ENCODE measurements at regions not wholly inside any gene's neighbourhood (a gene's known extent, or its start where the extent isn't known, plus 50 kb on each side); places are given as distances from the start of the nearest gene placed in this dataset.

DNA sequence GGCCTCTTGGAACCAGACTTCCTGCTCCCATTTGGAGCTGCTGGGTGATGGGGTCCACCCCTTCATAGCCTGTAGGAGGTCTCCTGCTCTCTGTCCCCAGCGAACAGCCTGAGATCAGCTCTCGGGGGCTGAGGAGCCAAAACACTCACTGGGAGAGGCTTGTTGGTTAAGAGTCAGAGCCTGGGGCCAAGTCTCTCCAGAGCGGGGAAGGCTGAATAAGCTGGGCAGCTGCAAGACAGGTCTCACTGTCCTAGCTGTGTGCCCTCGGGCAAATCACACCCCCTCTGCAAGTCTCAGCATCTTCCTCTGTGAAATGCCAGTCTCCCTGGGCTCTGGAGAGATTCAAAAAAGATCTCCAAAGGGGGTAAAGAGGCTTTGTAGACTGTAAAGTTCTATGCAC, 174.6 kb downstream of the WSCD1 start:
- no peaks in the 10 kb centered on the region for H3K4me1 ChIP-seq
- no peak for TF ChIP-seq Cebpa-rat (IDR thresholded peaks at IDR 0.05)
- no peak overlapping the region for H3K4me3 ChIP-seq
- H3K27me3 ChIP-seq: no peaks in the 10 kb centered on the region
- no peak overlapping the region for H3K9ac ChIP-seq
- H3K27ac ChIP-seq: no peak overlapping the region
- no peaks in the 10 kb centered on the region for H4K20me1 ChIP-seq
- H3K4me2 ChIP-seq: no peak overlapping the region
- H3K36me3 ChIP-seq: no peaks in the 10 kb centered on the region
- no peaks in the 10 kb centered on the region for H3K9me3 ChIP-seq

GRCh38 chr17:6244253-6244652, 174.1 kb downstream of the WSCD1 start:
- Histone ChIP-seq H3K9ac (no peak overlapping the region), H3K4me1 (no peaks in the 10 kb centered on the region), H3K4me2 (no peak overlapping the region), H3K27ac (no peak overlapping the region), H3K36me3 (no peaks in the 10 kb centered on the region), H3K4me3 (no peak overlapping the region), H4K20me1 (no peaks in the 10 kb centered on the region), H3K9me3 (no peaks in the 10 kb centered on the region), H3K27me3 (no peaks in the 10 kb centered on the region)
- TF ChIP-seq Cebpa-rat (IDR thresholded peaks at IDR 0.05): no peak

GRCh38 chr17:6243186-6243585, 173.0 kb downstream of the WSCD1 start:
- no peak overlapping the region for H3K27ac ChIP-seq
- H3K27me3 ChIP-seq: no peaks in the 10 kb centered on the region
- no peak overlapping the region for H3K9ac ChIP-seq
- no peaks in the 10 kb centered on the region for H3K36me3 ChIP-seq
- no peak overlapping the region for H3K4me3 ChIP-seq
- no peaks in the 10 kb centered on the region for H3K4me1 ChIP-seq
- no peaks in the 10 kb centered on the region for H4K20me1 ChIP-seq
- no peak overlapping the region for H3K4me2 ChIP-seq
- H3K9me3 ChIP-seq: no peaks in the 10 kb centered on the region
- no peak for TF ChIP-seq Cebpa-rat (IDR thresholded peaks at IDR 0.05)

- H3K4me1 ChIP-seq: no peaks in the 10 kb centered on the region
- no peaks in the 10 kb centered on the region for H4K20me1 ChIP-seq
- no peak for TF ChIP-seq Cebpa-rat (IDR thresholded peaks at IDR 0.05)
These were observed 171.8 kb downstream of the WSCD1 start for GRCh38 chr17:6241996-6242395.

DNA sequence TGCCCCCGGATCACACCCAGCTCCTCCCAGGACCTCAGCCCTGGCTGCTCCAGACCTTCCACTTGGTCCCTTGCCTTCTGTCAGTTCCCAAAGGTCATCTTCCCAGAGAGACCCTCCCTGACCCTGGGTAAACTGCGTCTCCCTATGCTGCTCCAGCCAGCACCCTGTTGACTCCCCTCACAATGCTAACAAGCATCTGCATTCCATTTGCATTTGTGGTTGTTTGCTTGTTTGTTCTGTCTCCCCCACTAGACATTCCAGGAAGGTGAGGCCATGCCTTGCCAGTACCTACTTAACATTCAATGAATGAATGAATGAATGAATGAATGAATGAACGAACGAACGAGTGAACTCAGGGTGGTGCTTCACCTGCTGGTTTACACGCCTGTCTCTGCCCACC, 171.2 kb downstream of the WSCD1 start:
- Histone ChIP-seq H3K4me2 (no peak overlapping the region), H3K27me3 (no peaks in the 10 kb centered on the region), H3K27ac (no peak overlapping the region), H3K36me3 (no peaks in the 10 kb centered on the region), H3K9me3 (no peaks in the 10 kb centered on the region), H3K9ac (no peak overlapping the region), H3K4me1 (no peaks in the 10 kb centered on the region), H3K4me3 (no peak overlapping the region), H4K20me1 (no peaks in the 10 kb centered on the region)
- TF ChIP-seq Cebpa-rat (IDR thresholded peaks at IDR 0.05): no peak

More at GRCh38 chr17:6241996-6242395, 171.8 kb downstream of the WSCD1 start:
- H3K27ac ChIP-seq: no peak overlapping the region
- H3K27me3 ChIP-seq: no peaks in the 10 kb centered on the region
- no peak overlapping the region for H3K4me3 ChIP-seq
- H3K9ac ChIP-seq: no peak overlapping the region
- H3K4me2 ChIP-seq: no peak overlapping the region
- H3K36me3 ChIP-seq: no peaks in the 10 kb centered on the region
- H3K9me3 ChIP-seq: no peaks in the 10 kb centered on the region

GRCh38 chr17:6240601-6241000, 170.4 kb downstream of the WSCD1 start:
- H3K27ac ChIP-seq: no peak overlapping the region
- H4K20me1 ChIP-seq: no peaks in the 10 kb centered on the region
- TF ChIP-seq Cebpa-rat (IDR thresholded peaks at IDR 0.05): no peak
- no peaks in the 10 kb centered on the region for H3K4me1 ChIP-seq
- no peaks in the 10 kb centered on the region for H3K27me3 ChIP-seq
- H3K4me2 ChIP-seq: no peak overlapping the region
- no peak overlapping the region for H3K9ac ChIP-seq
- no peaks in the 10 kb centered on the region for H3K36me3 ChIP-seq
- H3K4me3 ChIP-seq: no peak overlapping the region
- no peaks in the 10 kb centered on the region for H3K9me3 ChIP-seq

- Histone ChIP-seq H3K9ac (no peak overlapping the region), H3K4me2 (no peak overlapping the region), H3K4me3 (no peak overlapping the region), H4K20me1 (no peaks in the 10 kb centered on the region), H3K4me1 (no peaks in the 10 kb centered on the region), H3K9me3 (no peaks in the 10 kb centered on the region), H3K27me3 (no peaks in the 10 kb centered on the region), H3K27ac (no peak overlapping the region), H3K36me3 (no peaks in the 10 kb centered on the region)
- no peak for TF ChIP-seq Cebpa-rat (IDR thresholded peaks at IDR 0.05)
These were observed 169.8 kb downstream of the WSCD1 start for GRCh38 chr17:6240001-6240400.

GRCh38 chr17:6239241-6239798, 169.1 kb downstream of the WSCD1 start:
- H3K4me1 ChIP-seq: no peaks in the 10 kb centered on the region
- no peaks in the 10 kb centered on the region for H3K27me3 ChIP-seq
- no peaks in the 10 kb centered on the region for H3K9me3 ChIP-seq
- TF ChIP-seq Cebpa-rat (IDR thresholded peaks at IDR 0.05): no peak
- no peaks in the 10 kb centered on the region for H4K20me1 ChIP-seq
- H3K4me3 ChIP-seq: no peak overlapping the region
- no peaks in the 10 kb centered on the region for H3K36me3 ChIP-seq
- H3K4me2 ChIP-seq: no peak overlapping the region
- H3K27ac ChIP-seq: no peak overlapping the region
- H3K9ac ChIP-seq: no peak overlapping the region

- Histone ChIP-seq H3K4me2 (no peak overlapping the region), H3K27ac (no peak overlapping the region), H3K27me3 (no peaks in the 10 kb centered on the region), H3K36me3 (no peaks in the 10 kb centered on the region), H3K4me3 (no peak overlapping the region), H3K9me3 (no peaks in the 10 kb centered on the region), H3K9ac (no peak overlapping the region), H3K4me1 (peaks cover 13% of the 10 kb centered on the region), H4K20me1 (no peaks in the 10 kb centered on the region)
- no peak for TF ChIP-seq Cebpa-rat (IDR thresholded peaks at IDR 0.05)
These were observed 163.7 kb downstream of the WSCD1 start for GRCh38 chr17:6233856-6234255.

DNA sequence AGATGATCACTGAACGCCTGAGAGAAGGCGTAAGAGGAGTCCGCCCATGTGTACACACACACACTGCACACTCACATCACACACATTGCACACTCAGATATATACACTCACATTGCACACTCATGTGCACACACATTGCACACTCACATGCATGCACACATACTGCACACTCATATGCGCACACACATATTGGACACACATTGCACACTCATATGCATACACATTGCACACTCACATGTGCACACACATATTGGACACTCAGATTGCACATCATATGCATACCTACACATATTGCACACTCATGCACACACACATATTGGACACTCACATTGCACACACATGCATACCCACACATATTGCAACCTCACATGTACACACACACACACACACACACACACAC, 163.2 kb downstream of the WSCD1 start:
- H3K9me3 ChIP-seq: no peaks in the 10 kb centered on the region
- H3K36me3 ChIP-seq: no peaks in the 10 kb centered on the region
- no peak overlapping the region for H3K4me3 ChIP-seq
- TF ChIP-seq Cebpa-rat (IDR thresholded peaks at IDR 0.05): no peak
- H3K27ac ChIP-seq: no peak overlapping the region
- H3K4me1 ChIP-seq: peaks cover 13% of the 10 kb centered on the region
- no peaks in the 10 kb centered on the region for H3K27me3 ChIP-seq
- no peak overlapping the region for H3K4me2 ChIP-seq
- no peak overlapping the region for H3K9ac ChIP-seq
- no peaks in the 10 kb centered on the region for H4K20me1 ChIP-seq

DNA sequence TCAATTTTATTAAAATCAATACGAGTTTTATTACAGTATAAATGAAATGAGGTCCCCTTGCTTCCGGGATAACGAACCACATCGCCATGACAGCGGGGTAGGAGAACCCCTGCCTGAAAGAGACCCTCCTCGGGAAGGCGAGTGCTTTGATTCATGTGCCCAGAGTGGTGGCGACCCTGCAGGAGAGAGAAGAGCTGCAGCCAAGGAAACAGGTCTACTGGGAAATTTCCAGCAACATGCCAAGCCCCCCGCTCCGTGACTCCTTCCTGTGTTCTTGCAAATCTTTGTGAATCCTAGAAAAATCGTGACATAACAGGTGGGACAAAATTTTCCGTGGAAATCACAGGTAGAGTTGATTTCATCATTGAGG, 162.5 kb downstream of the WSCD1 start:
- Histone ChIP-seq H3K9ac (no peak overlapping the region), H3K4me3 (no peak overlapping the region), H3K9me3 (no peaks in the 10 kb centered on the region), H3K36me3 (no peaks in the 10 kb centered on the region), H3K27me3 (no peaks in the 10 kb centered on the region), H4K20me1 (no peaks in the 10 kb centered on the region), H3K4me2 (peak overlapping the region; percentile 59), H3K27ac (no peak overlapping the region), H3K4me1 (peaks cover 13% of the 10 kb centered on the region)
- no peak for TF ChIP-seq Cebpa-rat (IDR thresholded peaks at IDR 0.05)
